ENCODE measurements at regions not wholly inside any gene's neighbourhood (a gene's known extent, or its start where the extent isn't known, plus 50 kb on each side); places are given as distances from the start of the nearest gene placed in this dataset.
A peak's percentile ranks its signal among the peaks of the same experiment; 100 is the strongest.

GRCh38 chr6:168219804-168220203 lies 99.8 kb downstream of the DACT2 start:
- H3K27me3 ChIP-seq (replicated peaks; ENCODE audit: insufficient read depth, low read length), result peaks cover 21% of the 10 kb centered on the region
- peaks cover 8% of the 10 kb centered on the region; the same call in 1 of the 2 replicates for H3K4me1 ChIP-seq (ENCODE audit: low read length)
- no peaks in the 10 kb centered on the region for H3K9me2 ChIP-seq (replicated peaks; ENCODE audit: insufficient read depth, low read length)
- no peak for DNase-seq
- no peaks in the 10 kb centered on the region for H3K9me3 ChIP-seq (replicated peaks; ENCODE audit: insufficient read depth, low read length)
- no peak overlapping the region for H3K9ac ChIP-seq (ENCODE audit: low read length)
- H3K4me3 ChIP-seq (ENCODE audit: low read length), result no peak overlapping the region
- H3F3A ChIP-seq (ENCODE audit: insufficient read depth, low read length), result peaks cover 3% of the 10 kb centered on the region; the same call in 1 of the 2 replicates
- H2AFZ ChIP-seq (ENCODE audit: low read length), result no peak overlapping the region
- no peak overlapping the region for H3K27ac ChIP-seq (ENCODE audit: low read length)
- H3K36me3 ChIP-seq (replicated peaks; ENCODE audit: insufficient read depth, low read length), result no peaks in the 10 kb centered on the region
- no peaks in the 10 kb centered on the region for H4K20me1 ChIP-seq (ENCODE audit: insufficient read depth, low read length)
- no peak overlapping the region for H3K4me2 ChIP-seq (ENCODE audit: low read depth, low read length)
- no peaks in the 10 kb centered on the region for H3K79me2 ChIP-seq (ENCODE audit: low read length)
- TF ChIP-seq, protein P1, sequence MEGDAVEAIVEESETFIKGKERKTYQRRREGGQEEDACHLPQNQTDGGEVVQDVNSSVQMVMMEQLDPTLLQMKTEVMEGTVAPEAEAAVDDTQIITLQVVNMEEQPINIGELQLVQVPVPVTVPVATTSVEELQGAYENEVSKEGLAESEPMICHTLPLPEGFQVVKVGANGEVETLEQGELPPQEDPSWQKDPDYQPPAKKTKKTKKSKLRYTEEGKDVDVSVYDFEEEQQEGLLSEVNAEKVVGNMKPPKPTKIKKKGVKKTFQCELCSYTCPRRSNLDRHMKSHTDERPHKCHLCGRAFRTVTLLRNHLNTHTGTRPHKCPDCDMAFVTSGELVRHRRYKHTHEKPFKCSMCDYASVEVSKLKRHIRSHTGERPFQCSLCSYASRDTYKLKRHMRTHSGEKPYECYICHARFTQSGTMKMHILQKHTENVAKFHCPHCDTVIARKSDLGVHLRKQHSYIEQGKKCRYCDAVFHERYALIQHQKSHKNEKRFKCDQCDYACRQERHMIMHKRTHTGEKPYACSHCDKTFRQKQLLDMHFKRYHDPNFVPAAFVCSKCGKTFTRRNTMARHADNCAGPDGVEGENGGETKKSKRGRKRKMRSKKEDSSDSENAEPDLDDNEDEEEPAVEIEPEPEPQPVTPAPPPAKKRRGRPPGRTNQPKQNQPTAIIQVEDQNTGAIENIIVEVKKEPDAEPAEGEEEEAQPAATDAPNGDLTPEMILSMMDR (IDR thresholded peaks at IDR 0.05; ENCODE audit: low read length), result no peak
- TF ChIP-seq EZH2phosphoT487 (IDR thresholded peaks at IDR 0.05; ENCODE audit: low read length), result no peak
- no peak for TF ChIP-seq EZH2 (optimal IDR thresholded peaks at IDR 0.05; ENCODE audit: low read depth, low read length)

DNA sequence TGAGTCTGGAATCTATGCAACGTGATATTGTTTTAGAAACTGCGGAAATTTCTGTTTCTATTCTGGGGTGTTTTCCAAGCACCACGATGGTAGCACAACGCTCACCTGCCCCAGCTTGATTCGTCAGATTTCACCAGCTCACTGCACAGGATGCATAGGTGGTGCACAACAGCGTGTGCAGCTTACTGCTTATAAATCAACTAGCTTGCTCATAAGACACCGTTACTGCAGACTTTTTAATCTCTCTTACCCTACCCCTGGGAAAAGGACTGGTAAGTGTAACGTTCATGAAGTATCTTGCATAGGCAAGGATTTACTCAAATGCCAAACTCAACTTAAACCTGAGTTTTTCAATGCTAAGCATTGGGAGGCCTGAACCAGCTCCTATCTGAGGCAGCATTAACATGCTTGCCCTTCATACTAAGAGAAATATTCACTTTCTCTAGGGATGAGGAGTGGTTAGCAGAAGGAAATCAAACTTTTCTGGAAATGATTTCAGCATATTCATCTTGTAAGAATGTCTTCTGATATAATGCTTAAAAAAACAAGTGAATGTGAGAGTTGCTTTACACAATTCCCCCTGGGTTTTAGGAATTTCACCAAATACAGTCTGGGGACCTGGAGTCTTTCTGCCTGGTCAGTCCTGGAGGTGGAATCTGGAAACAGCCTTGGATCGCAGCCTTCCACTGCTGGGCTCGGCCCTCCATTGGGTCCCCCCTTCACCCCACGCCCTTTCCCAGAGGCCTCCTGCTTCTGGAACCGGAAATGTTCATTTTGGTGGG lies 100.6 kb downstream of the DACT2 start:
- peaks cover 21% of the 10 kb centered on the region for H3K27me3 ChIP-seq (replicated peaks; ENCODE audit: insufficient read depth, low read length)
- no peak for DNase-seq
- no peak overlapping the region for H3K27ac ChIP-seq (ENCODE audit: low read length)
- no peak overlapping the region for H2AFZ ChIP-seq (ENCODE audit: low read length)
- peak overlapping the region; percentile 66 for H3K4me2 ChIP-seq (ENCODE audit: low read depth, low read length)
- no peak overlapping the region for H3K9ac ChIP-seq (ENCODE audit: low read length)
- H3K79me2 ChIP-seq (ENCODE audit: low read length), result no peaks in the 10 kb centered on the region
- no peaks in the 10 kb centered on the region for H3K9me3 ChIP-seq (replicated peaks; ENCODE audit: insufficient read depth, low read length)
- H4K20me1 ChIP-seq (ENCODE audit: insufficient read depth, low read length), result no peaks in the 10 kb centered on the region
- TF ChIP-seq, protein P1 (IDR thresholded peaks at IDR 0.05; ENCODE audit: low read length), result no peak
- no peak for TF ChIP-seq EZH2phosphoT487 (IDR thresholded peaks at IDR 0.05; ENCODE audit: low read length)
- TF ChIP-seq EZH2 (optimal IDR thresholded peaks at IDR 0.05; ENCODE audit: low read depth, low read length), result no peak
- H3F3A ChIP-seq (ENCODE audit: insufficient read depth, low read length), result peaks cover 3% of the 10 kb centered on the region; the same call in 1 of the 2 replicates
- H3K9me2 ChIP-seq (replicated peaks; ENCODE audit: insufficient read depth, low read length), result no peaks in the 10 kb centered on the region
- H3K36me3 ChIP-seq (replicated peaks; ENCODE audit: insufficient read depth, low read length), result no peaks in the 10 kb centered on the region
- peaks cover 8% of the 10 kb centered on the region; the same call in 1 of the 2 replicates for H3K4me1 ChIP-seq (ENCODE audit: low read length)
- peak overlapping the region; percentile 39; the same call in 1 of the 2 replicates for H3K4me3 ChIP-seq (ENCODE audit: low read length)

DNA sequence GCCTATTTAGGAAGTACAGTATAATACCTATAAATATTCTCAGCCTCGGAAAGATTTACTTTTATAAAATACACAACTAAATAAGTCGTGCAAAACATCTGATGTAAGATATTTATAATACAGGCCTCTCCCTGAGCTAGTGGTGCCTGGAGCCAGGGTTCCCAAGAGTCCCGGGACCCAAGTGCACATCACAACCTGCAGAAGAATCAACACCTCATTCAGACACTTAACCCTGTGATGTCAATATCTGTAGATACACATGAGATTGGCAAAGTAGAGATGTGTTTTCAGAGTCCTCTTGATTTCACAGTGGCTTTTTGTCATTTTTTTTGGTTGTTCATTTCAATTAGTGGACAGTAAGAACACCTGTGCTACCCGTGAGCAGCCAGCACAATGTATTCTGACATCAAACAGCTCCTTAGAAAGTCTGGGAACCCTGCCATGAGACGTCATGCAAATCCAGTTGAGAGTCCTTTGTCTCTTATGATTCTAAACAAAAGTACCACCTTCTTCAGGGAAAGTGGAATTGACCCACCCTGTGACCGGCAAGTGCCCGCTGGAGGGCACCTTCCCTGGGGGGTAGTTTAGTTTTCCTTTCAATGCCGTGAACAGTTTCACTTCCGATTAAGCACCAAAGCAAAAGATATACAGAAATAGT lies 101.6 kb downstream of the DACT2 start:
- no peak overlapping the region for H3K27ac ChIP-seq (ENCODE audit: low read length)
- no peaks in the 10 kb centered on the region for H4K20me1 ChIP-seq (ENCODE audit: insufficient read depth, low read length)
- H3K4me2 ChIP-seq (ENCODE audit: low read depth, low read length), result peak overlapping the region; percentile 66
- no peaks in the 10 kb centered on the region for H3K36me3 ChIP-seq (replicated peaks; ENCODE audit: insufficient read depth, low read length)
- H3K27me3 ChIP-seq (replicated peaks; ENCODE audit: insufficient read depth, low read length), result peaks cover 21% of the 10 kb centered on the region
- DNase-seq, result no peak
- H3K4me1 ChIP-seq (ENCODE audit: low read length), result peaks cover 8% of the 10 kb centered on the region; the same call in 1 of the 2 replicates
- no peaks in the 10 kb centered on the region for H3K9me2 ChIP-seq (replicated peaks; ENCODE audit: insufficient read depth, low read length)
- no peaks in the 10 kb centered on the region for H3K79me2 ChIP-seq (ENCODE audit: low read length)
- H3K4me3 ChIP-seq (ENCODE audit: low read length), result peak overlapping the region; percentile 39; the same call in 1 of the 2 replicates
- no peak overlapping the region for H2AFZ ChIP-seq (ENCODE audit: low read length)
- no peaks in the 10 kb centered on the region for H3K9me3 ChIP-seq (replicated peaks; ENCODE audit: insufficient read depth, low read length)
- no peak overlapping the region for H3K9ac ChIP-seq (ENCODE audit: low read length)
- TF ChIP-seq EZH2 (optimal IDR thresholded peaks at IDR 0.05; ENCODE audit: low read depth, low read length), result no peak
- TF ChIP-seq, protein P1 (IDR thresholded peaks at IDR 0.05; ENCODE audit: low read length), result no peak
- no peak for TF ChIP-seq EZH2phosphoT487 (IDR thresholded peaks at IDR 0.05; ENCODE audit: low read length)
- peaks cover 3% of the 10 kb centered on the region; the same call in 1 of the 2 replicates for H3F3A ChIP-seq (ENCODE audit: insufficient read depth, low read length)
